GM12872 (cell line): ENCODE measurements at regions not wholly inside any gene's neighbourhood (a gene's known extent, or its start where the extent isn't known, plus 50 kb on each side); places are given as distances from the start of the nearest gene placed in this dataset.

Experiments
- CTCF ChIP-seq: IDR thresholded peaks from 3 replicates; pipeline ENCODE4 v1.5.1; 2011; ENCODE audit warnings: low read depth, mild to moderate bottlenecking, low read length, moderate library complexity; ENCODE audit not compliant: insufficient read depth

- TF ChIP-seq CTCF, result no peak
These were observed 64.0 kb downstream of the BMP2 start for GRCh38 chr20:6831461-6831860.

GRCh38 chr20:6832811-6833210 lies 65.3 kb downstream of the BMP2 start:
- TF ChIP-seq CTCF, result no peak

DNA sequence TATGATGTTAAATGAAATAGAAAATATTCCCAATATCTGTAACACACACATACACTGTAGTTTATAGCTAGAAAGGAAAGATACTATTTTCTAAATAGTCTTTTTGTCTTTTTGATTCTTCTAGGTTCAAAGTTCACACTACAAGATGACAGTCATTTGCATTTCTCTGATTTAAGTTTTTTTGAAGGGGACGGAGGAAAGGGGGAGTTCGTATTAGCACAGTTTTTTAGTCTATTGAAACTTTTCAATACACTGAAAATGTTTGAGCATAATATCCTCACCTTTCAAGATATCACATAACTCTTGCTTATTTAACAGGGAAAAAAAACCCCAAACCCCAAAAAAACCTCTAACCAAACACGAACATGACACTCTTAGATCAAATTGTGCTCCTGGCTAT lies 68.1 kb downstream of the BMP2 start:
- no peak for TF ChIP-seq CTCF

DNA sequence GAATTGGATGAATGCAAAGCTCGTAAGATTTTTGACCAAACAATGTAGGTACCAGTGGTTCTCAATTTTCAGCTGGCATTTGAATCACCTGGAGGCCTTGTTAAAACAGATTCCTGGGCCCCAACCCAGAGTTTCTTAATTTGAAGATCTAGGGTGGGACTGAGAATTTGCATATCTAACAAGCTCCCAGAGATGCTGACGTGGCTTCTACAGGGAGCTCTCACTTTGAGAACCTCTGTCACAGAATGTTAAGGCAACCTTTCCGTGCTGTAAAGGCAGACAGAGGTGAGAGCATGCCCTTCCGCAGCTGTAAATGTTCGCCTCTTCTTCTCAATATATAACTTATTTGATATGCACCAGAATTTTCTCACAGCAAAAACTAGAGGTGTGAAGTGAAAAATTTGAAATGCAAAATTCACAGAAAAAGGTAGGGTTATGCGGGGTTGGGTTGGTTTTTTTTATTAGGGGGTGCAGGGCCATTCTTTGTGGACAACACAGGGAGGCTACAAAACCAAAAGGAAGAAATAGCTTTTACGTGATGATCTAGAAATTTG lies 69.4 kb downstream of the BMP2 start:
- TF ChIP-seq CTCF, result no peak

- no peak for TF ChIP-seq CTCF
These were observed 70.2 kb downstream of the BMP2 start for GRCh38 chr20:6837730-6838129.

- no peak for TF ChIP-seq CTCF
These were observed 70.8 kb downstream of the BMP2 start for GRCh38 chr20:6838181-6838826.

- no peak for TF ChIP-seq CTCF
These were observed 73.6 kb downstream of the BMP2 start for GRCh38 chr20:6841128-6841527.
